Adipose tissue (tissue), 3 donors: ENCODE measurements at regions not wholly inside any gene's neighbourhood (a gene's known extent, or its start where the extent isn't known, plus 50 kb on each side); places are given as distances from the start of the nearest gene placed in this dataset.
"Not testable (repeated sequence)": the region's sequence is repeated elsewhere in the genome, so short reads cannot be mapped to it uniquely, and the experiment has no call there.

ENCODE experiments used
- H3K27ac ChIP-seq: one replicate; pipeline ENCODE4 v1.5.1; 2013; ENCODE audit warnings: low read depth, low read length
- WGBS, 3 donors: extraction: QIAGEN DNeasy Blood & Tissue Kit; methylation state at CpG; one replicate each; pipeline ENCODE4 v1.1.7; 2013; 5-methylcytosine and 5-hydroxymethylcytosine counted together
- donor health status: healthy with polysubstance abuse.
- donor health status: Bipolar disorder and iron deficiency.
- donor health status: healthy.

DNA sequence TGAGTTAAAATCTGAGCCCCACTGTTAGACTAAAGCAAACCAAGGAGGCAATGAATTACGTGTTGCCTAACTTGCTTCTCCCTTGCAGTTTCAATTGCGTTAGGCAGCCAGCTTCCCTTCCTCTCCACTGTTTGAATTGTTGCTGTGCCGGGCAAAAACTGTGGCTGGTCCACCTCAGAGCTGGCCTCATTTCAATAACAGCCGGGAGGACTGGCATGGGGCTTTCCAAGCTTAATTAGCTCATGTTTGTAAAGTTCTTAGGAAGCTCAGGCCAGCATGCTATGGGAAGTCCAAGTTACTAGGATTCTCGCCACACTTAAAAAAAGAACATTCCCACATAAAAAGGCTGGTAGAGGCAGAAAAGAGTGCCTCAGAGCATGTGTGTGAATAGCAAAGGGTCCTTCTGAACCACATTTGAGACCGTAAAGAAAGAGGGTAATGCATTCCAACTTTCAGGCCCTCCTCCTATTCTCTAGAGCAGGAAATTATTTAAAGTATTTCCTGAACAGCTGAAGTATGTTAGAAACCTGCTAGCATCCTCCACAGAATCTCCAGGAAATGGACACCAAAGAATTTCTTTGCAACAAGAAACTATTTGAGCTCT lies 79.0 kb upstream of the SMURF2 start:
- H3K27ac ChIP-seq = no peak overlapping the region
- 17 to 59% (median 21%) methylated on average over 6 of the region's 6 CpGs for WGBS, 3 donors

DNA sequence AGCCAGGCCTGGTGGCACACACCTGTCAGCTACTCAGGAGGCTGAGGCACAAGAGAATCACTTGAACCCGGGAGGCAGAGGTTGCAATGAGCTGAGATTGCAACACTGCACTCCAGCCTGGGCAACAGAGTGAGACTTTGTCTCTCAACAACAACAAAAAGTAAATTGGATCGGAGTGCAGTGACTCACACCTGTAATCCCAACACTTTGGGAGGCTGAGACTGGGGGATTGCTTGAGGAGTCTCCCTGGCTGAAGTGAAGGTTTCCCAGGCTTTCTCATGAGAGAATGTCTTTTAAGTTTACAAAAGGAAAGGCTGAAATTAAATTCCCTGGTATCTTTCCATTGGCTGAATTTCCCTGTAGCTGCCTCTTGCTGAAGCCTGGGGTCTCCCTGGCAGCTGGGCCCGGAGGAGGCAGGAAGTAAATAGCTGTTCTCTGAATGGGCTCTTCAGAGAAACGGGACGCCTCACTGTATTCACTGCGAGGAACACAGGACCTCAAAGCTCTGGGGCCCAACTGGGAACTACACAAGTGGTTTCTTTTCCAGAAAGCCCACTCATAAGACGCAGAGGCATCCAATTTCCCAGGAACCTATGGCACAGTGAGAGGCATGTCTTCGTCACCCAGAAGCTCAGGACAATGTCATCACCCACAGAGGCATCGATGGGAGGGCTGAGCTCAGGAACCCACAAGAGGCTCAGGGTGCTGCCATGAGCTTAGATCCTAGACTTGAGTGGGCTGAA lies 77.4 kb upstream of the SMURF2 start:
- no peak overlapping the region for H3K27ac ChIP-seq
- 58 to 75% (median 59%) methylated on average over 9 of the region's 9 CpGs for WGBS, 3 donors

DNA sequence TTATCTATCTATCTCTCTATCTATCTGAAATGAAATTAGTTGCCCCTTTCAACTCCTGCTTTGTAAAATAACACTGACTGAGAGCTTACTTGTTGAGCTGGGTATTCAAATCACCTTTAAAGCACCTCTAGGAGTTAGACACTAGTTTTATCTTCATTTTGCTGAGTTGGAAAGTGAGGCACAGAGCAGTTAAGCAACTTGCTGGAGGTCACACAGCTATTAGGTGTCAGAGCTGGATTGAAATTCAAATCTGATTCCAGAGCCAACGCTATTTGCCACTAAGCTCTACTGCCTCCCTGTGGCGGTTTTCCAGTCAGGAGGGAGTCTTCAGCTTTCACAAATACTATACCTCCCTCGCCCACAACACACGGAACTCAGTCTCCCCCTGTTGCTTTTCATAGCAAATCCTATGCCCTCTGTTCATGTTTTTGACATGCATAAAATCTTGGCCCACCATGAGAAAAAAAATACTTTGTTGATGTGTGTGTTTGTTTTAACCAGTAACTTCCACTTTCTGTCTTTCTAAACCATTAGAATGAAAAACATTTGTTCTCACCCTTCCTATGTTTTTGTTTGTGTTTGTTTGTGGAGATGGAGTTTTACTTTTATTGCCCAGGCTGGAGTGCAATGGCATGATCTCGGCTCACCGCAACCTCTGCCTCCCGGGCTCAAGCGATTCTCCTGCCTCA lies 74.8 kb upstream of the SMURF2 start:
- H3K27ac ChIP-seq = no peak overlapping the region
- WGBS, 3 donors = 59 to 67% (median 63%) methylated on average over 8 of the region's 8 CpGs

- H3K27ac ChIP-seq = no peak overlapping the region
- 50 to 67% (median 54%) methylated on average over 11 to 12 of the region's 12 CpGs for WGBS, 3 donors
These were observed 70.4 kb upstream of the SMURF2 start for GRCh38 chr17:64732336-64733006.

- H3K27ac ChIP-seq = not testable (repeated sequence)
- WGBS, 3 donors = 91 to 94% (median 92%) methylated on average over 5 to 6 of the region's 6 CpGs
These were observed 67.9 kb upstream of the SMURF2 start for GRCh38 chr17:64730023-64730422.

- WGBS, 3 donors = 91 to 94% (median 92%) methylated on average over 7 of the region's 7 CpGs
- H3K27ac ChIP-seq = no peak overlapping the region
These were observed 67.1 kb upstream of the SMURF2 start for GRCh38 chr17:64729201-64729600.

DNA sequence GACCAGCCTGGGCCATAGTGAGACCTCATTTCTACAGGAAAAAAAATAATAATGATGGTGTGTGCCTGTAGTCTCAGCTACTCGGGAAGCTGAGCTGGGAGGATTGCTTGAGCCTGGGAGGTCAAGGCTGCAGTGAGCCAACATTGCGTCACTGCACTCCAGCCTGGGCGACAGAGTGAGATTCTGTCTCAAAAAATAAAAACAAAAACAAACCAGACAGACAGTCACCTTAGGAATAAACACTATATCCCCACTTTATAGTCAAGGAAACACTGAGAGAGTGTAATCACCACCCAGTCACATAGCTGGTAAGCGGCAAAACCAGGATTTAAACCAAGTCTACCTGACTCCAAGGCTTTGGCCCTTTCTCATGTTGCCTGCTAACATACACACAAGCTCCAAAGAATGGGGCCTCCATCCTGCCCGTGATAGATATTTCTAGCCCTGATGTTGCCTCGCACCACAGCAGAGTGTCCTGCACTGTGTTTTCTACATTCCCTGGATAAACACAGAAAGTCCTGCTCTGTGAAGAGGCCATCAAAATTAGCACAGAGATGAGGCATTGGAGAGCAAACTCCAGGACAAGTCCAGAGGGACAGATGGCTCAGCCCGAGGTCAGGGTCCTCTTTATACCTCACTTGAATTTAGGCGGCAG lies 66.1 kb upstream of the SMURF2 start:
- no peak overlapping the region for H3K27ac ChIP-seq
- WGBS, 3 donors = 68 to 78% (median 72%) methylated on average over 8 of the region's 8 CpGs

DNA sequence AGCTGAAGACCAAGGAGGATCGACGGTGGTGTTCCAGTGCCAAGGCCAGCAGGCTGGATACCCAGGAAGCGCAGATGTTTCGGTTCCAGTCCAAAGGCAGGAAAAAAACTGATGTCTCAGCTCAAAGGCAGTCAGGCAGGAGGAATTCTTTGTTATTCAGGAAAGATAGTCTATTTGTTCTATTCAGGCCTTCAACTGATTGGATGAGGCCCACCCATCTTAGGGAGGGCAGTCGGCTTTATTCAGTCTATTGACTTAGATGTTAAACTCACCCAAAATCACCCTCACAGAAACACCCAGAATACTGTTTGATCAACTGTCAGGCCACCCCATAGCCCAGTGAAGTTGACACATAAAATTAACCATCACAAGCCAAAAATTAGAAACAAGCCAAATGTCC lies 63.9 kb upstream of the SMURF2 start:
- WGBS, 3 donors = 92 to 97% (median 95%) methylated on average over 5 of the region's 5 CpGs
- not testable (repeated sequence) for H3K27ac ChIP-seq

- 18 to 66% (median 26%) methylated on average over 8 of the region's 8 CpGs for WGBS, 3 donors
- not testable (repeated sequence) for H3K27ac ChIP-seq
These were observed 62.1 kb upstream of the SMURF2 start for GRCh38 chr17:64724246-64724645.

DNA sequence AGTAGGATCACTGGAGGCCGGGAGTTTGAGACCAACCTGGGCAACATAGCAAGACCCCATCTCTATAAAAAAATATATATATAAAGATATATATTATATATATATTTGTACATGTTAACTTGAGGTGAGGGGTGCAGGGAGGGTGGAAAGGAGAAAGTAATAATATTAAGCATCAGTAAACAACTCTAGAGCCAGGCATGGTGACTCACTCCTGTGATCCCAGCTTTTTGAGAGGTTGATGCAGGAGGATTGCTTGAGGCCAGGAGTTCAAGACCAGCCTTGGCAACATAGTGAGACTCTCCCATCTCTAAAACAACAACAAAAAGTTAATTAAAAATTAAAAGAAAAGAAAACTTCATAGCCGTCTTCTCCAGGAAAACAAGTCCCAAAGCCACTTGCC lies 61.7 kb upstream of the SMURF2 start:
- WGBS, 3 donors = 79 to 88% (median 83%) methylated on average over 2 of the region's 2 CpGs
- H3K27ac ChIP-seq = no peak overlapping the region

DNA sequence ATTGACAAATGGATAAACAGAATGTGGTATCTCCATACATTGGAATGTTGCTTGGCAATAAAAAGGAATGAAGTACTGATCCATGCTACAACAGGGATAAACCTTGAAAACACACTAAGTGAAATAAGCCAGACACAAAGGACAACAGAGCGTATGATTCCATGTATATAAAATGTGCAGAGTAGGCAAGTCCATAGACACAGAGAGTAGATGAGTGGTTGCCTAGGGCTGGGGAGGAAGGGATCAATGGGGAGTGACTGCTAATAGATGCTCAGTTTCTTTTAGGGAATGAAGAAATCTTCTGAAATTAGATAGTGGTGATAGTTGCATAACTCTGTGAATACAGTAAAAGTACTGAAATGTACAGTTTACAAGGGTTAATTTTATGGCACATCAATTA lies 59.4 kb upstream of the SMURF2 start:
- H3K27ac ChIP-seq = not testable (repeated sequence)
- WGBS, 3 donors = 76 to 80% (median 78%) methylated on average over 1 of the region's 1 CpG

- WGBS, 3 donors = 56 to 71% (median 71%) methylated on average over 6 of the region's 6 CpGs
- H3K27ac ChIP-seq = not testable (repeated sequence)
These were observed 58.1 kb upstream of the SMURF2 start for GRCh38 chr17:64720253-64720652.

DNA sequence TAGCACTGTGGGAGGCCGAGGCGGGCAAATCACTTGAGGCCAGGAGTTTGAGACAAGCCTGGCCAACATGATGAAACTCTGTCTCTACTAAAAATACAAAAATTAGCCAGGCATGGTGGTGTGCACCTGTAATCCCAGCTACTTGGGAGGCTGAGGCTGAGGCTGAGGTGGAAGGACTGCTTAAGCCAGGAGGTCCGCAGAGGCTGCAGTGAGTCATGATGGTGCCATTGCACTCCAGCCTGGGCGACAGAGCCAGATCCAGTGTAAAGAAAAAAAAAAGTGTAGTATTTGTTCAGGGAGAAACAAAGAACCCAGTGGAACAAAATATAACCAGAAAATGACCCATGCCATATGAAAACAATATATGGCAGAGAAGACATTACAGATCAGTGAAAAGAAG lies 57.4 kb upstream of the SMURF2 start:
- WGBS, 3 donors = 94 to 99% (median 95%) methylated on average over 4 of the region's 4 CpGs
- H3K27ac ChIP-seq = not testable (repeated sequence)

GRCh38 chr17:64718816-64719215 lies 56.7 kb upstream of the SMURF2 start:
- 89 to 95% (median 94%) methylated on average over 6 of the region's 6 CpGs for WGBS, 3 donors
- not testable (repeated sequence) for H3K27ac ChIP-seq

DNA sequence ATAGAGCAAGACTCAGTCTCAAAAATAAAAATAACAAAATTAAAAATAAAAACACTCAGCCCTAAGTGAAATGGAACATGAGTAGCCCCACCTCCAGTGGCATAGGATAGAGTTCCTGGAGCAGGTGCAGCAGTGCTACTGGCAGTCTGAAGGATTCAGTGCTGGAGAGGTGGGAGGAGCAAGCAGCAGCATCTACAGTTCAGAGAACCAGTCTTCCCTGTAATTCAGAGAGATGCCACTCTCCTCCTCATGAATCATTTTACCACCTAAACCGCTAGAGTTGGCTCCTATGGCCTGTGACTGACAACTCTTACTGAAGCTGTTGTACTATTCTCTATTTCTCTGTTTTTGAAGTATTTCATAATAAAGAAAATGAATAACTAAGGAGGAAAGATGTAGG lies 56.0 kb upstream of the SMURF2 start:
- 79 to 94% (median 86%) methylated on average over 1 of the region's 1 CpG for WGBS, 3 donors
- no peak overlapping the region for H3K27ac ChIP-seq

GRCh38 chr17:64716496-64716895 lies 54.4 kb upstream of the SMURF2 start:
- WGBS, 3 donors = 93 to 97% (median 95%) methylated on average over 14 to 20 of the region's 27 CpGs
- H3K27ac ChIP-seq = not testable (repeated sequence)

- not testable (repeated sequence) for H3K27ac ChIP-seq
- WGBS, 3 donors = 4 to 67% (median 6%) methylated on average over 7 of the region's 7 CpGs
These were observed 51.7 kb upstream of the SMURF2 start for GRCh38 chr17:64713786-64714185.

DNA sequence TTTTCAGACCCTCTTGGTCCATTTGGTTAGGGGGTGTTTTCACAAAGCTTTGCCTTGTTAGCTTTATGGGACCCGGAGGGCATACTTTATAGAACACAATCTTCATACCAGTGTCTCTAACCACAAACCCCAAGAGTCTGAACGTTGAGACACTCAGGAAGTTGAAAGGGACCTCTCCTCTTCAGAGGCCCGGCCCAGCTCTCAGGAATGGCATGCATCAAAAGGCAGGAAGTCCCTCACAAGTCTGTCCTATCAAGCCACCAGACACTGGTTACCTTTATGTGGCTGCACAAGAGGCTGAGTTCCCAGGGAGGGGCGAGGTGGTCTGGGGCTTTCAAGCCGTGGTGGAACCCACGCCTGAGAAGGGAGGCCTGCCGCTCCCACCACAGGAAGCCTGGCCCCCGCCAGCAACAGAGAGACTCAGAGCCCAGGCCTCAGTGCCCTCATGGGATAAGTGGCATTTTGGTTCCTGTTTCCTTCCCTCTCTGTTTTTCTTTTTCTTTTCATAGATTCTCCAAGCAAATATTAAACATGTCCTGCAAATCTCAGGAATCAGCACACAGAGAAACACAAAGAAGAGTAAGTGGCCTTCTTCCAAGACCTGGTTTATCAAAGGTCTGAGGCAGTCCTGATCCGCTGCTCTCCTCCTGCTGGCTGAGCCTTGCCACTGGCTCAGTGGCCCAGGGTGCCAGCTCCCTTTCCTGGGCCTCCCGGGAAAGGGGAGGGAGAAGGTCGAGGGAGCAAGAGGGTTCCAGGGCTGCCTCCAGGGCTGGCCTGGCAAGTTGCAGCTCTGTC lies 50.6 kb upstream of the SMURF2 start:
- WGBS, 3 donors = 38 to 60% (median 59%) methylated on average over 9 to 10 of the region's 11 CpGs

More for the DNA sequence above, 50.6 kb upstream of the SMURF2 start:
- H3K27ac ChIP-seq = not testable (repeated sequence)
